ENCODE measurements at regions not wholly inside any gene's neighbourhood (a gene's known extent, or its start where the extent isn't known, plus 50 kb on each side); places are given as distances from the start of the nearest gene placed in this dataset.

DNA sequence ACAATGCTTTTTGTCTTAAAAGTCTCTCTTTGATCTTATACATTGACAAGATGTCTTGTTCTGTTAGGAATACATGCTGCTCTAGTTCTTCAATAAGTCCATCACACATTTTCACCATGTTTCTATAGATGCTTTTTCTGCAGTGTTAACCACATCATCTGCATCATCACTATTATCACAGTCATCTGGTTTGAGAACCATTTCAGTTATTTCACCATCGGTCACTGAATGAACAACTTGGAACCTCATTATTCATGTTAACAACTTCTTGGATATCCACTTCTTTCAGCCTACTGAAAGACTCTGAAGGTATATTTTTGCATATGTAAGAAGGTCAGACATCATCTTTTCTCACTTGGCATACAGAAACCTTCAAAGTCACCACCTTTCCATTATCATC, 975.2 kb downstream of the STIM2 start:
- DNase-seq, result no peak
- Histone ChIP-seq H3K36me3 (no peaks in the 10 kb centered on the region), H3K4me3 (no peak overlapping the region), H3K4me1 (no peaks in the 10 kb centered on the region), H3K27me3 (ENCODE audit: low read depth) (no peaks in the 10 kb centered on the region), H3K9me3 (replicated peaks) (peaks cover 9% of the 10 kb centered on the region), H3K27ac (replicated peaks) (no peak overlapping the region)
- TF ChIP-seq, protein P1, sequence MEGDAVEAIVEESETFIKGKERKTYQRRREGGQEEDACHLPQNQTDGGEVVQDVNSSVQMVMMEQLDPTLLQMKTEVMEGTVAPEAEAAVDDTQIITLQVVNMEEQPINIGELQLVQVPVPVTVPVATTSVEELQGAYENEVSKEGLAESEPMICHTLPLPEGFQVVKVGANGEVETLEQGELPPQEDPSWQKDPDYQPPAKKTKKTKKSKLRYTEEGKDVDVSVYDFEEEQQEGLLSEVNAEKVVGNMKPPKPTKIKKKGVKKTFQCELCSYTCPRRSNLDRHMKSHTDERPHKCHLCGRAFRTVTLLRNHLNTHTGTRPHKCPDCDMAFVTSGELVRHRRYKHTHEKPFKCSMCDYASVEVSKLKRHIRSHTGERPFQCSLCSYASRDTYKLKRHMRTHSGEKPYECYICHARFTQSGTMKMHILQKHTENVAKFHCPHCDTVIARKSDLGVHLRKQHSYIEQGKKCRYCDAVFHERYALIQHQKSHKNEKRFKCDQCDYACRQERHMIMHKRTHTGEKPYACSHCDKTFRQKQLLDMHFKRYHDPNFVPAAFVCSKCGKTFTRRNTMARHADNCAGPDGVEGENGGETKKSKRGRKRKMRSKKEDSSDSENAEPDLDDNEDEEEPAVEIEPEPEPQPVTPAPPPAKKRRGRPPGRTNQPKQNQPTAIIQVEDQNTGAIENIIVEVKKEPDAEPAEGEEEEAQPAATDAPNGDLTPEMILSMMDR (IDR thresholded peaks at IDR 0.05; ENCODE audit: borderline replicate concordance), result no peak
- intact Hi-C loops (cut with micrococcal nuclease), result no loop called here

DNA sequence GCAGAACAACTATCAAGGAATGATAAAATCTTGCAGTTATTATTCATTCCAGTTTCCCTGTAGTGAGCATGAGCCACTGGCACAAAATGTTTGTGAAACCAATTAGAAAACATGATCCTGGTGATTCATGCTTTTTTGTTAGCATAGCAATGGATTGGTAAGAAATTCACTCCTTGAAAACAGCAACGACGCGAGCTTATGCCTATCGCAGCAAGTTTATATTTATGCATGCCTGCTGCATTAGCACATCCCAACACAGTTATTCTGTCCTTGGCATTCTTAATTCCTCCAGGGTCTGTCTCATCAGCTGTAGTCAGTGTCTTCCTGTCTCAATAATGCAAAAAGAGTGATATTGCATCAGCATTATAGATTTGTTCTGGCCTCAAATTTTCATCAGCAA, 975.9 kb downstream of the STIM2 start:
- H3K4me1 ChIP-seq, result no peaks in the 10 kb centered on the region
- TF ChIP-seq, protein P1 (IDR thresholded peaks at IDR 0.05; ENCODE audit: borderline replicate concordance), result no peak
- no peaks in the 10 kb centered on the region for H3K27me3 ChIP-seq (ENCODE audit: low read depth)
- H3K9me3 ChIP-seq (replicated peaks), result peaks cover 9% of the 10 kb centered on the region
- H3K27ac ChIP-seq (replicated peaks), result no peak overlapping the region
- no peaks in the 10 kb centered on the region for H3K36me3 ChIP-seq
- intact Hi-C loops (cut with micrococcal nuclease), result no loop called here
- no peak for DNase-seq
- H3K4me3 ChIP-seq, result no peak overlapping the region

DNA sequence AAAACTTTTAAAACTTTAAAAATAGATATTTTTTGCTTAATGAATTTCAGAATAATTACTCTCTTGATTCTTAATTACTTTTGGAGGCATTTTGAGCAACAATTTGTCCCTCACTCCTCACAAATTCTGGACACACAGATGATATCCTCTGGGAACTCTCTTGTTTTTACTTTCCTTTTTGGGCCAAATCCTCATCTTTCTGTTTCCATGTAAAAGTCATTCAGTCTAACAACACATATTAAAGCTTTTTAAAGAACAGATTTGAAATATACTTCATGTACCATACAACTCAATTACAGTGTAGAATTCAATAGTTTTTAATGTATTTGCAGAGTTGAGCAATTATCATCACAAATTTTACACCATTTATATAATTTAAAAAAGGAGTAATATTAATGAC, 983.1 kb downstream of the STIM2 start:
- TF ChIP-seq, protein P1 (IDR thresholded peaks at IDR 0.05; ENCODE audit: borderline replicate concordance), result no peak
- Histone ChIP-seq H3K36me3 (no peaks in the 10 kb centered on the region), H3K9me3 (replicated peaks) (no peaks in the 10 kb centered on the region), H3K27me3 (ENCODE audit: low read depth) (no peaks in the 10 kb centered on the region), H3K4me1 (no peaks in the 10 kb centered on the region), H3K4me3 (no peak overlapping the region), H3K27ac (replicated peaks) (no peak overlapping the region)
- intact Hi-C loops (cut with micrococcal nuclease), result no loop called here
- no peak for DNase-seq

DNA sequence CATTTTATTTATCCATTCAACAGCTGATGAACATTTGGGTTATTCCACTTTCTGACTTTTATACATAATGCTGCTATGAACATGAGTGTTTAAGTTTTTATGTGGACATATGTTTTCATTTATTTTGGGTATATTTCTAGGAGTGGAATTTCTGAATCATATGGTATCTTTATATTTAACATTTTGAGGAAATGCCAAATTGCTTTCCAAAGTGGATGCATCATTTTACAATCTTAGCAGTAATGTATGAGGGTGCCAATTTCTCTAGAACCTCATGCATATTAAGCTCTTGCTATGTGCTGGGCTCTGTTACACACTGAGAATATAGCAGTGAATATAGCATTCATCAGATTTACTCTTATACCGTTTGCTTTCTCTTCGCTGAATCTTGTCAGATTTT, 983.7 kb downstream of the STIM2 start:
- H3K9me3 ChIP-seq (replicated peaks), result no peaks in the 10 kb centered on the region
- intact Hi-C loops (cut with micrococcal nuclease), result no loop called here
- H3K27ac ChIP-seq (replicated peaks), result no peak overlapping the region
- H3K36me3 ChIP-seq, result no peaks in the 10 kb centered on the region
- H3K4me3 ChIP-seq, result no peak overlapping the region
- DNase-seq, result no peak
- no peaks in the 10 kb centered on the region for H3K27me3 ChIP-seq (ENCODE audit: low read depth)
- H3K4me1 ChIP-seq, result no peaks in the 10 kb centered on the region
- TF ChIP-seq, protein P1 (IDR thresholded peaks at IDR 0.05; ENCODE audit: borderline replicate concordance), result no peak

DNA sequence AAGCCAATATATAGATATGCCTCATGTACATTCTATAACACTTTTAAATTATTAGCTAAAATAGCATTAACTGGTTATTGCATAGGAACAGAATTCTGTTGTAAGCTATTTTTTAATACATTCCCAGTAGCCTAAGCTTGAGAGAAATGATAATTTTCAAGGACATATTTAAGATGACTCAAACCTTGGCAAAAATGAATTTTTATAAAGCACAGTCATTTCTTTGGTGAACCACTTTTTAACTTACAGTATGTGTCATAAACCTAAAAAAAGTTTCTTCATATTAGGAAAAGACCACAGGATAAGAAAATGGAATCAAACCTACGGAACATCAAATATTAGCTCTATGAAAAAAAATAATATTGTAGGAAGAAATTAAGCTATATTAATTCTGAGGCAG, 986.3 kb downstream of the STIM2 start:
- H3K4me1 ChIP-seq, result no peaks in the 10 kb centered on the region
- H3K27me3 ChIP-seq (ENCODE audit: low read depth), result no peaks in the 10 kb centered on the region
- DNase-seq, result no peak
- TF ChIP-seq, protein P1 (IDR thresholded peaks at IDR 0.05; ENCODE audit: borderline replicate concordance), result no peak
- H3K27ac ChIP-seq (replicated peaks), result no peak overlapping the region
- no peak overlapping the region for H3K4me3 ChIP-seq
- intact Hi-C loops (cut with micrococcal nuclease), result no loop called here
- H3K9me3 ChIP-seq (replicated peaks), result no peaks in the 10 kb centered on the region
- H3K36me3 ChIP-seq, result no peaks in the 10 kb centered on the region

DNA sequence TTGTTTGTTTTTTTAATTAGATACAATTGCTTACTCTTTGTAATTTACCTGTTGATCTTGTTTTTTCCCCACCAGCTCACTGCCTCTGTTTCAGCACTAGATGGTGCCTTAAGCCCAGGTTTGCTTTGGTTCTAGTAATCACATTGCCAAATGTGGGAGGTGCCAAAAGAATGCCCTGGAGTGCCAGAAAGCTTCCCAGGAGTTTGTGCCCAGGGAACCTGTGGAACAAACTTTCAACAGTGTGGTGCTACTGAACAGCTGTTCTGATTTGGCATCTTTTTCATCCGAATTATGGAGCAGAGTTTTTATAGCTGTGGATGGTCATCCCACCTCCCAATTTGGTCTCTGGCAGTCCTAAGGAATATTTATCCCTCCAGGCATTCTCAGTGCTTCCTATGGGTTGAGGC, 1000.7 kb downstream of the STIM2 start:
- DNase-seq, result no peak
- TF ChIP-seq, protein P1 (IDR thresholded peaks at IDR 0.05; ENCODE audit: borderline replicate concordance), result peak; percentile 69
- intact Hi-C loops (cut with micrococcal nuclease), result no loop called here

More for the DNA sequence above, 1000.7 kb downstream of the STIM2 start:
- Histone ChIP-seq H3K9me3 (replicated peaks) (no peaks in the 10 kb centered on the region), H3K27ac (replicated peaks) (no peak overlapping the region), H3K4me3 (no peak overlapping the region), H3K4me1 (no peaks in the 10 kb centered on the region), H3K36me3 (no peaks in the 10 kb centered on the region), H3K27me3 (ENCODE audit: low read depth) (no peaks in the 10 kb centered on the region)
